Upper lobe of right lung (tissue), 1 donor: ENCODE measurements at regions not wholly inside any gene's neighbourhood (a gene's known extent, or its start where the extent isn't known, plus 50 kb on each side); places are given as distances from the start of the nearest gene placed in this dataset.

Source experiments
- ATAC-seq: fragments of 200-7000 bp; cut with Tn5 transposase; one replicate; pipeline ENCODE4 v1.9.1; 2020; ENCODE audit warnings: mild to moderate bottlenecking, moderate library complexity
- DNase-seq: peaks from one replicate; pipeline ENCODE4 v3.0.0-alpha.2; 2020
- H3K27ac ChIP-seq: fragments of 200-600 bp; one replicate; pipeline ENCODE4 v1.8.0; 2022
- H3K27me3 ChIP-seq: fragments of 200-600 bp; one replicate; pipeline ENCODE4 v1.8.0; 2022; ENCODE audit warnings: mild to moderate bottlenecking
- H3K36me3 ChIP-seq: fragments of 200-600 bp; one replicate; pipeline ENCODE4 v1.8.0; 2022
- H3K4me1 ChIP-seq: fragments of 200-600 bp; one replicate; pipeline ENCODE4 v1.8.0; 2022
- H3K4me3 ChIP-seq: fragments of 200-600 bp; one replicate; pipeline ENCODE4 v1.8.0; 2022; ENCODE audit warnings: mild to moderate bottlenecking
- H3K9me3 ChIP-seq: fragments of 200-600 bp; one replicate; pipeline ENCODE4 v1.8.0; 2022
- intact Hi-C: fragments of 100-400 bp; cut with DNase I; formaldehyde crosslinking; loops from one replicate; pipeline ENCODE4 v1.11.0; 2022
- TF ChIP-seq, protein P1 (sequence below): fragments of 200-600 bp; IDR thresholded peaks from one replicate; pipeline ENCODE4 v1.8.0; 2022; ENCODE audit warnings: antibody characterized with exemption
- donor health status: DM: no; HTN: yes; CAD: no; lungs with severe emphysema.

- TF ChIP-seq, protein P1, sequence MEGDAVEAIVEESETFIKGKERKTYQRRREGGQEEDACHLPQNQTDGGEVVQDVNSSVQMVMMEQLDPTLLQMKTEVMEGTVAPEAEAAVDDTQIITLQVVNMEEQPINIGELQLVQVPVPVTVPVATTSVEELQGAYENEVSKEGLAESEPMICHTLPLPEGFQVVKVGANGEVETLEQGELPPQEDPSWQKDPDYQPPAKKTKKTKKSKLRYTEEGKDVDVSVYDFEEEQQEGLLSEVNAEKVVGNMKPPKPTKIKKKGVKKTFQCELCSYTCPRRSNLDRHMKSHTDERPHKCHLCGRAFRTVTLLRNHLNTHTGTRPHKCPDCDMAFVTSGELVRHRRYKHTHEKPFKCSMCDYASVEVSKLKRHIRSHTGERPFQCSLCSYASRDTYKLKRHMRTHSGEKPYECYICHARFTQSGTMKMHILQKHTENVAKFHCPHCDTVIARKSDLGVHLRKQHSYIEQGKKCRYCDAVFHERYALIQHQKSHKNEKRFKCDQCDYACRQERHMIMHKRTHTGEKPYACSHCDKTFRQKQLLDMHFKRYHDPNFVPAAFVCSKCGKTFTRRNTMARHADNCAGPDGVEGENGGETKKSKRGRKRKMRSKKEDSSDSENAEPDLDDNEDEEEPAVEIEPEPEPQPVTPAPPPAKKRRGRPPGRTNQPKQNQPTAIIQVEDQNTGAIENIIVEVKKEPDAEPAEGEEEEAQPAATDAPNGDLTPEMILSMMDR: no peak
- ATAC-seq: no peak
- H3K4me3 ChIP-seq: no peak overlapping the region
Measured at GRCh38 chr11:23974601-23975000, 522.3 kb upstream of the LUZP2 start.

DNA sequence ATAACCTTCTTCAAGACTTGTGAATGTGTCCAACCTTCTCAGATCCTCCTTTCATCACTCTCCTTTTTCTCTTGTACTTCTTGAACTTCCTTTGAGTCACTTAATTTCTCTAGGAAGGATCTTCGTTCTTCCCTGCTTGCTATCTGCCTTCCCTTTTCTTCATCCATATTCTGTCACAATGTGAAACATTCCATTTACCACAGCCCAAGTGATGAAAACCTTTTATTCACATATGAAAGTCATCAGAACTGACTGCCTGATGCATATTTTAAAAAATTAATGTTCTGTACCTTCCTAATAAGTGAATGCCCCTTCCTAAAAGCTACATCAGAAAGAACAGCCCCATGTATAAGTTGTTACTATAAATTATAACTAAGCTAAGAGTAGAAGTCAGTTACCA is 520.4 kb upstream of the LUZP2 start:
- H3K4me1 ChIP-seq: no peaks in the 10 kb centered on the region
- H3K9me3 ChIP-seq: no peaks in the 10 kb centered on the region
- no peak overlapping the region for H3K4me3 ChIP-seq
- H3K27ac ChIP-seq: no peak overlapping the region
- DNase-seq (no peak), ATAC-seq (no peak)
- no peaks in the 10 kb centered on the region for H3K36me3 ChIP-seq
- intact Hi-C loops: no loop called here
- no peaks in the 10 kb centered on the region for H3K27me3 ChIP-seq
- TF ChIP-seq, protein P1: no peak

More at GRCh38 chr11:23974601-23975000, 522.3 kb upstream of the LUZP2 start:
- H3K36me3 ChIP-seq: no peaks in the 10 kb centered on the region
- intact Hi-C loops: no loop called here
- H3K4me1 ChIP-seq: no peaks in the 10 kb centered on the region
- DNase-seq: no peak
- H3K27me3 ChIP-seq: no peaks in the 10 kb centered on the region
- H3K9me3 ChIP-seq: no peaks in the 10 kb centered on the region
- no peak overlapping the region for H3K27ac ChIP-seq

DNA sequence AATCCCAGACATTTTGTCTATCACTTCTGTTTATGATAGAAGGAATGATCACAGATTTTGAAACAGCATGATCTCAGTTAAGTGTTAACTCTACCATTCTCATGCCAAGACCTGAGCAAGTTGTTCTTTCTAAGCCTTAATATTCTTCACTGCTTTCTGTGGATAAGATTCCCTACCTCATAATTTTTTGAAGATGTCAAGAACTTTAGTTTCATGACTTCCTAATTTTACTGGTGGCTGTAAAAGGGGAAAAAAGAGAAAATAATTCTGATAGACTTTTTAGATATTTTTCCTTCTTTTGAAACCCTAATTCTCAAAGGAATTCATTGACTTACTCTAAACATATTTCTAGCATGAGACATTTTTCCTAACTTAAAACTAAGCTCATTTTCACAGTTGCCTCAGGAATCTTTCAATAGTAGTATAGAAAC is 520.0 kb upstream of the LUZP2 start:
- no peak for ATAC-seq
- no peak for DNase-seq
- H3K36me3 ChIP-seq: no peaks in the 10 kb centered on the region

DNA sequence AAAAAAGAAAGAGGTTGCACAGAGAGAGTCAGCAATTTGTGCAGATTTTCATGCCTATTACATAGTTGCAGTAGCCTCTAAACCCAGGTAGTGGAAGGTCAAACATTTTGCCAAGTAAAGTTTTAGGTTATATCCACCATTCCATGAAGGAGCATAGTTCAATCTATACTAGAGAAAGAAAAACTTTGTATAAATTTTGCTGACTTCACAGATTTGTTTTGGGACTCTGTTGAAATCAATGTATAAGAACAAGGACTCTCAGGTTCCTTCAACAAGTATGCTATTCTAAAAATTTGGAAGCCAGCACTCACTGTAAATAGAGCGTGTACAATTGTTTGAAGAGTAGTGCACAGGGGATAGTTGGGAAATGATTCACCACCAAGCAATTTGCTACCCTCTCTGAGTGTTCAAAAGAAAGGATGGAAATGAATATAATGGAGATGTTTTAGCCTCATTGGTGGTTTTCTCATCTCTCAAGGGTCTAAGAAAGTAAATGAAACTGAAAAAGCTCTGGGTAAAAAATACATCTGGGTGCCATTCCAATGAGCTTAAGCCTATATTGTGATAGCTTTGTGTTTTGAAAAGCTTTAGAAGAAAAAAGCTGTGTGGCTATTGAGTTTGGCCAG is 508.4 kb upstream of the LUZP2 start:
- no peaks in the 10 kb centered on the region for H3K36me3 ChIP-seq
- H3K9me3 ChIP-seq: no peaks in the 10 kb centered on the region
- H3K4me3 ChIP-seq: no peak overlapping the region
- DNase-seq: no peak
- peaks cover 4% of the 10 kb centered on the region for H3K4me1 ChIP-seq
- ATAC-seq: peak; percentile 58
- intact Hi-C loops: no loop called here
- TF ChIP-seq, protein P1: no peak
- H3K27me3 ChIP-seq: no peaks in the 10 kb centered on the region
- H3K27ac ChIP-seq: no peak overlapping the region

More for the DNA sequence above, 520.0 kb upstream of the LUZP2 start:
- no peak overlapping the region for H3K4me3 ChIP-seq
- TF ChIP-seq, protein P1: no peak
- no peaks in the 10 kb centered on the region for H3K27me3 ChIP-seq
- H3K27ac ChIP-seq: no peak overlapping the region
- H3K4me1 ChIP-seq: no peaks in the 10 kb centered on the region
- no peaks in the 10 kb centered on the region for H3K9me3 ChIP-seq
- intact Hi-C loops: no loop called here

DNA sequence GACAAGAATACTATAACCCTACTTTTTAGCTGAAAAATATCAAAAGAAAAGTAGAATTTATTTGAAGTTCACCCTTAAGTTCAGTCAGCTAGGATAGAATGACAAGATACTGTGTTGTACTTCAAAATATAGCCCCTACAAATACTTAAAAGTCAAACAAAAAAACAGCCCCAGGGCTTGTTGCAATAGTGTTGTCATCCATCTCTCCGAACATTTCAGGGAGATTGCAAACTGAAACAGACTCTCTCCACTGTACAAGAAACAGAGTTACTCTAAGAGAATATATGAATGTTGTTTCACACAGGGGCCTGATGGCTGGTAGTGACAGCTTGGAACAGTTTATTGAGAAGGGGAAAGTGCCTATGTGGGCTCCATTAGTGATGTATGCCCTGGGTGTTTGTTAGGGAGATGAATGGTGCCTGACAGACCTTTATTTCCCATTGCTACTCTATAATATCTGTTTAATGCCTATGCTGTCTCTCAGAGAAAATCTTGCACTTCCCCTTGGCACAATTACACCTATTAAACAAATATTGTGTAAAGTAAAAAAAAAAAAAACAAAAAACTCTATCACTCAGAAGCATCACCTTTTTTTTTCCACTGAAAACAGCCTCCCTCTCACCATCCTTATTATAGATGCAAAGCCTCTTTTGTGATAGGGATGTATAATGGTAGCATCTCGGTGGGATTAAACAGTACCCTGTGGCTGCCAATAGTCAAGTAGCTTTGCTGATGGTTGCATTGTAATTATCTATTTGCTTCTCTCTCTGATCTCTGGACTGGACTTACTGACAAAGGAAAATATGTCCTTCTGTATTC is 506.3 kb upstream of the LUZP2 start:
- TF ChIP-seq, protein P1: no peak
- H3K27ac ChIP-seq: no peak overlapping the region
- no peaks in the 10 kb centered on the region for H3K36me3 ChIP-seq
- H3K27me3 ChIP-seq: no peaks in the 10 kb centered on the region
- no peak overlapping the region for H3K4me3 ChIP-seq
- intact Hi-C loops: no loop called here
- peaks cover 4% of the 10 kb centered on the region for H3K4me1 ChIP-seq
- H3K9me3 ChIP-seq: no peaks in the 10 kb centered on the region
- DNase-seq (no peak), ATAC-seq (no peak)
